Muscle layer of colon (tissue), 2 donors: ENCODE measurements at regions not wholly inside any gene's neighbourhood (a gene's known extent, or its start where the extent isn't known, plus 50 kb on each side); places are given as distances from the start of the nearest gene placed in this dataset.

Experiments
- H3K27ac ChIP-seq: one replicate; pipeline ENCODE4 v1.7.0; 2013; ENCODE audit warnings: low read depth, mild to moderate bottlenecking, low read length, moderate library complexity
- H3K27me3 ChIP-seq, 2 donors: one replicate each; pipeline ENCODE4 v1.7.0; 2013; ENCODE audit warnings: low read length in 2 of 2, mild to moderate bottlenecking in 2 of 2; ENCODE audit not compliant: insufficient read depth in 2 of 2, control insufficient read depth in 1 of 2
- H3K36me3 ChIP-seq: one replicate; pipeline ENCODE4 v1.7.0; 2013; ENCODE audit warnings: mild to moderate bottlenecking, low read length; ENCODE audit not compliant: insufficient read depth
- H3K4me1 ChIP-seq: one replicate; pipeline ENCODE4 v1.7.0; 2013; ENCODE audit warnings: mild to moderate bottlenecking, low read length; ENCODE audit not compliant: insufficient read depth
- H3K4me3 ChIP-seq, 2 donors: one replicate each; pipeline ENCODE4 v1.7.0; 2013; ENCODE audit warnings: low read length in 2 of 2, low read depth in 1 of 2, mild to moderate bottlenecking in 1 of 2, moderate library complexity in 1 of 2
- H3K9ac ChIP-seq: one replicate; pipeline ENCODE4 v1.7.0; 2013; ENCODE audit warnings: low read length
- H3K9me3 ChIP-seq: one replicate; pipeline ENCODE4 v1.7.0; 2013; ENCODE audit warnings: mild to moderate bottlenecking, low read length
- donor health status: abdominal sarcoma.
- donor health status: Adenocarcinoma of cecum.

DNA sequence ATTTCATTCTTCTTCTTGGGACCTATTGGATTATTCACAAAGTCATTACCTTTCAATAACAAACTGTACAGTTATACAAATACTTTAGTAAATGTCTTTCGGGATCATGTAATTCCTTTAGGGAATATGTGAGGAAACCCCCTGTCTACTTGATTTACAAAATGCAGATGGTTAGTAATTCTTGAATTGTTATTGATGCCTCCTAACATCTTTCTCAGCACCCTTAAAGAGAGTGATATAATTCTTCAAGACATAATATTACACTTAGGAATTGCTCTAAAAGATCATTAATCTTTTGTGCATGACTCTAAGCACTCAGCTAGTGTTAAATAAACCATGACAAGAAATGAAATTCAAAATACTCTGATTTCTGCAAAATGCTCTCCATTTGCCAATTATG, 988.1 kb upstream of the HS3ST1 start:
- Histone ChIP-seq H3K27me3 (no peaks in the 10 kb centered on the region), H3K9ac (no peak overlapping the region), H3K9me3 (no peaks in the 10 kb centered on the region), H3K4me1 (no peaks in the 10 kb centered on the region), H3K27ac (no peak overlapping the region), H3K36me3 (no peaks in the 10 kb centered on the region), H3K4me3 (no peak overlapping the region)

DNA sequence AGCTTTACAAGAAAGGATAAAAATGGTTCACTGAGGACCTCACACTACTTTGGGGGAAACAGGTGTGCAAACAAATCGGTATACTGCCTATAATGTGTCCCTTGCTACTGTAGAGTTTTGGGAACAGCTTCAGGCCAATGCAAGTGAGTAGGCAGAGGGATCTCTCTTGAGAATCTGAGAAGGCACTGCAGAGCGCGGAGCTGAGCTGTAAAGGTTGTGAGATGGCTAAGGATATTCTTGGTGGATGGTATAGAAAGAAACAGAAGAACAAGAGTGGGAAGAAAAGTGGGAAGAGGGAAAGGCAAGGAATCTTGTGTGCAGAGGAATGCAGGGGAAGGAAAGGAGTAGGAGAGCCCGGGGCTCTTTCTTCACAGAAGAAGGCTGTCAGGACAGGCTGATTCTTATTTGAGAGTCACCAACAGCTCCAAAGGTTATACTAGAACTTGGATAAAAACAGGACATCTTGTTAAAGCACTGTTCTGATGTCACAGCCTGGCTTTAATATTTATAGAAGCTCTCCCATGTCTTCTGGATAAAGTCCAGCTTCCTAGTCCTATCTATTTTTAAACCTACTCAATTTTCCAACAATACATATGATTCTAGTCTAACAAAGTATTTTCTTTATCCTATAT, 985.6 kb upstream of the HS3ST1 start:
- Histone ChIP-seq H3K27ac (no peak overlapping the region), H3K9me3 (no peaks in the 10 kb centered on the region), H3K9ac (no peak overlapping the region)

DNA sequence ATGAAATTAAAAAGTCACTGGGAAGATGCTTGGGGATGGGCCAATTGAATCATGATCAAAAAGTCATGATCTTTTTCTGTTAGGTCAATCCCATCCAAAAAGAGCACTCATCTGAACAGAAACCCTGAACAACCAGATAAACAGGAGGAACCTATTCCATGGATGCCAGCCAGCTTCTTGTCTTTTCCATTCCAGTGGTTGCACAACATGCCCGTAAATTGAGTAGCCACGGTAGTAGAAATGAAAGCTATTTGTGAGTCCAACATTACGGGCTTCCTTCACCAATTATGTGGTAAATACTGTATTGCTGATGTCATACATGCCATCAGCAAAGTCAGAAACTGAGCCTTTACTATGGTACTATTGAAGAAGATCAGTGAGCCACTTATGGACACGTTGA, 982.4 kb upstream of the HS3ST1 start:
- Histone ChIP-seq H3K9me3 (no peaks in the 10 kb centered on the region), H3K36me3 (no peaks in the 10 kb centered on the region), H3K9ac (no peak overlapping the region), H3K27ac (no peak overlapping the region), H3K4me1 (no peaks in the 10 kb centered on the region), H3K4me3 (no peak overlapping the region), H3K27me3 (no peaks in the 10 kb centered on the region)

More for the DNA sequence above, 985.6 kb upstream of the HS3ST1 start:
- Histone ChIP-seq H3K4me1 (no peaks in the 10 kb centered on the region), H3K36me3 (no peaks in the 10 kb centered on the region), H3K27me3 (no peaks in the 10 kb centered on the region), H3K4me3 (no peak overlapping the region)

DNA sequence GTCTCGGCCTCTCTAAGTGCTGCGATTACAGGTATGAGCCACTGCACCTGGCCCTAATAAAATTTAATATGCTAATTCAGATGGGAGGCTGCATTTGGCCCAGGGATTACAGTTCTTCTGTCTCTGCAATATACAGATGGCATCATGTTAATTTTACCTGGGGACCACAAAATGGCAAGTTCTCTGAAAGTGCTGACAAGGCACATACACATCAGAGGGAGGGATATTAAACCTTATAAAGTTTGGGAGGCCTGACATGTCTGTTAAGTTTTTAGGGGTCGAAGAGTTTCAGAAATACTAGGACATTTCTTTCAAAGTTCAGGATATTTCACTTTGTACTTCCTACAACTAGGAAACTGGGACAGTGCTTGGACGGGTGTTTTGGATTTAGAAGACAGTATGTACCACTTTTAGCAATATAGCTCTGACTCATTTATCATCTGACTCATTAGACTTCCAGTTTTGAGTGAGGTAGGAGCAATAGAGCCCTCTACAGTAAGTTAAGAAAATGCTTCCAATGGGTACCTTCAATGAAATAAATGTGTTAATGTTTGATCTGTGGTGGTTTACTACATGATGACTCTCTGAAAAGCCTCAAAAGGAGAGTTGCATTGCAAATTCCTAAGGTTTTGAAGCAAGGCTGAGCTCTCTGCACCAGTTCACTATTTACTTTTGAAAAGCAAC, 981.0 kb upstream of the HS3ST1 start:
- Histone ChIP-seq H3K27me3 (no peaks in the 10 kb centered on the region), H3K27ac (no peak overlapping the region), H3K9ac (no peak overlapping the region), H3K36me3 (no peaks in the 10 kb centered on the region), H3K4me1 (no peaks in the 10 kb centered on the region), H3K4me3 (no peak overlapping the region), H3K9me3 (no peaks in the 10 kb centered on the region)

DNA sequence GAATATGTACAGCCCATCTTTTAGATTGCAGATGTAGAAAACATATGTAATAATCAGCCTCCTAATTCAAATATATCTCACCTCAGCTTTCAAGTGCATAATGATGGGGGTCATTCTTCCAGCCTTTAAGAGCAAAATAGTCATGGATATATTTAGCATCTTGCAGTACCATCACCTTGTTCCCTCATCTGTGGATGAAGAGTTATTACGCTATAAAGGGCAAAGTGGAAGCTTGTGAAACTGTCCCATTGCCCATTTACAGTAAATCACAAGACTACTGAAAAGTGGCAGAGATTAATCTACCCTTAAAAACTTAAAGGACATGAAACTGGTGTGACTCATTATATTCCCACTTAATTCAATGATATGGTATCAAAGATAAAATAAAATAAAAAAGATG, 979.7 kb upstream of the HS3ST1 start:
- no peak overlapping the region for H3K4me3 ChIP-seq
- H3K9ac ChIP-seq = no peak overlapping the region
- no peak overlapping the region for H3K27ac ChIP-seq
- no peaks in the 10 kb centered on the region for H3K9me3 ChIP-seq
- no peaks in the 10 kb centered on the region for H3K36me3 ChIP-seq
- H3K4me1 ChIP-seq = no peaks in the 10 kb centered on the region
- no peaks in the 10 kb centered on the region for H3K27me3 ChIP-seq

DNA sequence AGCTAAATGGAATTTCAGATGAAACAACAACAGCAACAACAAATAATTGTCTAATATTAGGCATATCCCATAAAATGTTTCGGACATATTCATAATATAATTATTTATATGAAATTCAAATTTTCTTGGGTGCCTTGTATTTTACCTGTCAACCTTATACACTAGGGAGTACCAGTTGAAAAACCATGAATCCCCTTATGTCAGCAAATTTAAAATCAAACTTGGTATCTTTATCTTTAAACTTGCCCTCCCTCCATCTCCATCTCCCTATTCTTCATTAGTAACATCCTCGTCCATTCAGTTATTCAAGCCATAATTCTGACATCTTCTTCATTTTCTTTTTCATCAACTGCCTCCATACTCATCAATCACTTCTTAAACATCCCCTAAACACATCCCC, 974.5 kb upstream of the HS3ST1 start:
- Histone ChIP-seq H3K4me3 (no peak overlapping the region), H3K36me3 (no peaks in the 10 kb centered on the region)

DNA sequence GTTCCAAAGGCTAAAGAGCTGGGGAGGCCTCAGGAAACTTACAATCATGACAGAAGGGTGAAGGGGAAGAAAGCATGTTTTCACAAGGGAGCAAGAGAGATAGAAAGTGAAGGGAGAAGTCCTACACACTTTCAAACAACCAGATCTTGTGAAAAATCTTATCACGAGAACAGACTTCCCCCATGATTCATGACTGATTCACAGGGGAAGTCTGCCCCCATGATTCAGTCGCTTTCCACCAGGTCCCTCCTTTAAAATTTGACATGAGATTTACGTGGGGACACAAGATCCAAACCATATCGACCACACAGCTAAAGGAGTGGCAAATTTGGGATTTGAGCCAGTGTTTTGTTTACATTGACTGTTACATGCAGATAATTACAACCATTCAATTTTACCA, 971.1 kb upstream of the HS3ST1 start:
- Histone ChIP-seq H3K27ac (no peak overlapping the region), H3K27me3 (no peaks in the 10 kb centered on the region), H3K36me3 (no peaks in the 10 kb centered on the region), H3K9ac (no peak overlapping the region), H3K9me3 (no peaks in the 10 kb centered on the region), H3K4me1 (no peaks in the 10 kb centered on the region), H3K4me3 (no peak overlapping the region)

More for the DNA sequence above, 974.5 kb upstream of the HS3ST1 start:
- Histone ChIP-seq H3K27me3 (no peaks in the 10 kb centered on the region), H3K9ac (no peak overlapping the region), H3K4me1 (no peaks in the 10 kb centered on the region), H3K27ac (no peak overlapping the region), H3K9me3 (no peaks in the 10 kb centered on the region)

DNA sequence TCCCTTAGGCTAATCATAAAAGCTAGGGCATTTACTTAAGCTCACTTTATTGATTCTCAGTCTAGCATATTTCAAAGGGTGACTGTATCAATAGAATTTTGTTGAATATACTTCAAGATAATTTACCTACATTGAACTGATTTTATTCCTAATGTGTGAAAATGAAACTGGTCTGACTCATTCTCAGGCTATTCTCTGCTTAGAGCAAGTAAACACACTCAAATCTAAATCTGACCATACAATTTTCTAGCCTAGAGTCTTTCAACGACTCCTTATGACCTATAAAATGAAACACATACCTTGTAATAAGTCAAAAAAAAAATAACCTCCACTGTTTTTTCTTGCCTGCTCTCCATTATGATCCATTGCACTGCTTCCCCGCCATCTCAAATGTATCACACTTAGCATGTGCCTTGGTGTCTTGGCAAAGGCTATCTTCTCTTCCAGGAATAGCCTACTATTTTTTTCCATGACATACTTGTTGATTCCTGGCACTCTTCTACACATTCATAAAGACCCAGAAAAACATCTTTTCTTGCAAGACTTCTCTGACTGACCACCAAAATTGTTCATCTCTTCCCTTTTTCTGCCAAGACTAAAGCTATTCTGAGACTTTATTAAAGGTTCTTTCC, 965.1 kb upstream of the HS3ST1 start:
- Histone ChIP-seq H3K36me3 (no peaks in the 10 kb centered on the region), H3K9ac (no peak overlapping the region), H3K4me1 (peaks cover 13% of the 10 kb centered on the region), H3K27ac (no peak overlapping the region), H3K9me3 (no peaks in the 10 kb centered on the region), H3K27me3 (no peaks in the 10 kb centered on the region), H3K4me3 (no peak overlapping the region)

DNA sequence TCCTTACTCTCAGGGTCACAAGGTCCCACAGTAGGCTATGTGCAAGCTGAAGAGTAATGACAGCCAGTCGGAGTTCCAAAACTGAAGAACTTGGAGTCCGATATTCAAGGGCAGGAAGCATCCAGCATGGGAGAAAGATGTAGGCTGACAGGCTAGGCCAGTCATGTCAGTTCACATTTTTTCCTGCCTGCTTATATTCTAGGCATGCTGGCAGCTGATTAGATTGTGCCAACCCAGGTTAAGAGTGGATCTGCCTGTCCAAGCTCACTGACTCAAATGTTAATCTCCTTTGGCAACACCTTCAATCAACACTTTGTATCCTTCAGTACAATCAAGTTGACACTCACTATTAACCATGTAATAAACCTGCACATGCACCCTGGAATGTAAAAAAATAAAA, 960.9 kb upstream of the HS3ST1 start:
- peaks cover 13% of the 10 kb centered on the region for H3K4me1 ChIP-seq
- H3K27ac ChIP-seq = no peak overlapping the region
- H3K9me3 ChIP-seq = no peaks in the 10 kb centered on the region
- no peaks in the 10 kb centered on the region for H3K27me3 ChIP-seq
- no peak overlapping the region for H3K9ac ChIP-seq
- no peak overlapping the region for H3K4me3 ChIP-seq
- no peaks in the 10 kb centered on the region for H3K36me3 ChIP-seq

DNA sequence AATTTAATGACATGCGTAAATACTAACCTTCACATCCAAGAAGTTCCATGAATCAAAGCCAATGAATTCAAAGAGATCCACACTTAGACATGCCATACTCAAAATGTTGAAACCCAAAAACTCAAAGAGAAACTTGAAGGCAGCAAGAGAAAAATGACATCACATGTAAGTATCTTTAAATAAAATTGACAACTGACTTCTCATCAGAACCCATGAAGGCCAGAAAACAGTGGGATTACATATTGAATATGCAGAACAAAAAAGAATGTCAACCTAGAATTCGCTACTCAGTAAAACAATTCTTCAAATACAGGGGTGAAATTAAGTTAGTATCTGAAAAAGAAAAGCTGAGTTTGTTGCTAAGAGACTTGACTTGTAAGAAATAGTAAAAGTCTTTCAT, 953.9 kb upstream of the HS3ST1 start:
- Histone ChIP-seq H3K4me1 (no peaks in the 10 kb centered on the region), H3K9ac (no peak overlapping the region), H3K27me3 (no peaks in the 10 kb centered on the region), H3K4me3 (no peak overlapping the region), H3K9me3 (no peaks in the 10 kb centered on the region), H3K27ac (no peak overlapping the region), H3K36me3 (no peaks in the 10 kb centered on the region)

DNA sequence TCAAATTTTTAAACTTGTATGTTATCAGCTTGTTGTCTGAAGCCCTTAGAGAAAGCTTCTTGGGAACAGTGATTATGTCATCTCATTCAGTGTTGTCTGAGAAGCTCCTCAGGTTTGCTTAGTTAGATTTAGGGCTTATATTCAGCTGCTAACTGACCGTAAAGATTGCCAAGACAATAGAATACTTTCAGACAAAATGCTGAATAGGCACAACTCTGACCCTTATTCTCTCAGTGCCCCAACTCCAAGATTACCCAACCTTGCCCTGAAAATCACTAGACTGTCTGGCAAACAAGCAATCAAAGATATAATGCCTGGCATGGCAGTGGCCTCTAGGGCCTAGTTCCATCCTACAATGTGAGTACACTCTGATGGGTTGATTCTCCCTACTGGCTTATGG, 950.5 kb upstream of the HS3ST1 start:
- Histone ChIP-seq H3K27ac (no peak overlapping the region), H3K27me3 (no peaks in the 10 kb centered on the region), H3K4me1 (no peaks in the 10 kb centered on the region)

DNA sequence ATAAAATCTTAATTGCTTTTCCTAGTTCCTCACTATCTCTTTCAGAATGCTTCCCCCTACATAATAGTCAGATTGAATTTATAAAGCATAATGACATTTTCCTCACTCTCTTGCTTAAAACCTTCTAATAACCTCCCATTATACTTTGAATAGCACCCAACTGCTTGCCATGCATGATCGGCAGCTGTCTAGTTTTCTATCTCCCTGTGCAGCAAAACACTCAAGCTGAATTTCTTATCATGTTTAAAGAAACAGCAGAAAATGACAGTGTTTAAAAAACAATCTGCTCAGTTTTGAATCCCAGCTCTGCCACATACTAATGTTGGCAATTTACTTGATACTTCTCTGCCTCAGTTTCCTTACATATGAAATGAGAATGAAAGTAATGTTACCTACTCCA, 947.1 kb upstream of the HS3ST1 start:
- Histone ChIP-seq H3K27me3 (no peaks in the 10 kb centered on the region), H3K27ac (no peak overlapping the region), H3K36me3 (no peaks in the 10 kb centered on the region)

More for the DNA sequence above, 950.5 kb upstream of the HS3ST1 start:
- no peak overlapping the region for H3K4me3 ChIP-seq
- no peaks in the 10 kb centered on the region for H3K9me3 ChIP-seq
- no peak overlapping the region for H3K9ac ChIP-seq
- no peaks in the 10 kb centered on the region for H3K36me3 ChIP-seq

More for the DNA sequence above, 947.1 kb upstream of the HS3ST1 start:
- Histone ChIP-seq H3K9me3 (no peaks in the 10 kb centered on the region), H3K9ac (no peak overlapping the region), H3K4me3 (no peak overlapping the region), H3K4me1 (no peaks in the 10 kb centered on the region)
